Smooth muscle cell (in vitro differentiated cells): ENCODE measurements at regions not wholly inside any gene's neighbourhood (a gene's known extent, or its start where the extent isn't known, plus 50 kb on each side); places are given as distances from the start of the nearest gene placed in this dataset.

ENCODE experiments used
- DNase-seq: peaks from one replicate; lab custom pipeline; 2025; ENCODE audit not compliant: unreplicated experiment; lab: John Stamatoyannopoulos, UW
- H2AFZ ChIP-seq: fragments of 200-600 bp; sonication (generic); 2 replicates; pipeline ENCODE4 v1.6.0; 2016; ENCODE audit warnings: antibody characterized with exemption, low read depth, mild to moderate bottlenecking
- H3F3A ChIP-seq: fragments of 200-600 bp; sonication (generic); 2 replicates; pipeline ENCODE4 v1.6.0; 2017; ENCODE audit warnings: antibody characterized with exemption, low read depth
- H3K27ac ChIP-seq: fragments of 200-600 bp; sonication (generic); 2 replicates; pipeline ENCODE4 v1.5.1; 2016; ENCODE audit warnings: low read depth, mild to moderate bottlenecking
- H3K27me3 ChIP-seq: fragments of 200-600 bp; sonication (generic); 2 replicates; pipeline ENCODE4 v1.6.1; 2016; ENCODE audit warnings: low read depth, mild to moderate bottlenecking
- H3K36me3 ChIP-seq: fragments of 200-600 bp; sonication (generic); 2 replicates; pipeline ENCODE4 v1.5.1; 2016; ENCODE audit warnings: low read depth
- H3K4me1 ChIP-seq: fragments of 200-600 bp; sonication (generic); 2 replicates; pipeline ENCODE4 v1.5.1; 2016; ENCODE audit warnings: low read depth
- H3K4me2 ChIP-seq: fragments of 200-600 bp; sonication (generic); 2 replicates; pipeline ENCODE4 v1.6.0; 2016; ENCODE audit warnings: mild to moderate bottlenecking
- H3K4me3 ChIP-seq: fragments of 200-600 bp; sonication (generic); 2 replicates; pipeline ENCODE4 v1.5.1; 2016; ENCODE audit warnings: mild to moderate bottlenecking
- H3K79me2 ChIP-seq: fragments of 200-600 bp; sonication (generic); 2 replicates; pipeline ENCODE4 v1.6.0; 2016; ENCODE audit warnings: low read depth, mild to moderate bottlenecking
- H3K9ac ChIP-seq: fragments of 200-600 bp; sonication (generic); 2 replicates; pipeline ENCODE4 v1.6.0; 2016; ENCODE audit warnings: low read depth
- H3K9me3 ChIP-seq: fragments of 200-600 bp; sonication (generic); replicated peaks from 2 replicates; pipeline ENCODE4 v1.5.1; 2016; ENCODE audit warnings: low read depth
- H4K20me1 ChIP-seq: fragments of 200-600 bp; sonication (generic); 2 replicates; pipeline ENCODE4 v1.6.0; 2016; ENCODE audit warnings: low read depth
- WGBS: methylation state at CpG from one replicate; pipeline ENCODE4 v1.1.7; 2016; ENCODE audit warnings: low lambda C conversion rate; 5-methylcytosine and 5-hydroxymethylcytosine counted together
- TF ChIP-seq, protein P1 (sequence below): fragments of 200-600 bp; sonication (generic); IDR thresholded peaks from 2 replicates; pipeline ENCODE4 v1.5.1; 2017; ENCODE audit warnings: borderline replicate concordance, mild to moderate bottlenecking, antibody characterized with exemption; ENCODE audit not compliant: insufficient read depth, poor library complexity, severe bottlenecking

GRCh38 chr4:14076776-14077175 lies 449.3 kb upstream of the BOD1L1 start:
- no peaks in the 10 kb centered on the region for H3K36me3 ChIP-seq
- no peak overlapping the region for H3K9ac ChIP-seq
- no peak overlapping the region for H3K27ac ChIP-seq
- DNase-seq = no peak
- no peaks in the 10 kb centered on the region for H3F3A ChIP-seq
- no peaks in the 10 kb centered on the region for H3K79me2 ChIP-seq
- TF ChIP-seq, protein P1, sequence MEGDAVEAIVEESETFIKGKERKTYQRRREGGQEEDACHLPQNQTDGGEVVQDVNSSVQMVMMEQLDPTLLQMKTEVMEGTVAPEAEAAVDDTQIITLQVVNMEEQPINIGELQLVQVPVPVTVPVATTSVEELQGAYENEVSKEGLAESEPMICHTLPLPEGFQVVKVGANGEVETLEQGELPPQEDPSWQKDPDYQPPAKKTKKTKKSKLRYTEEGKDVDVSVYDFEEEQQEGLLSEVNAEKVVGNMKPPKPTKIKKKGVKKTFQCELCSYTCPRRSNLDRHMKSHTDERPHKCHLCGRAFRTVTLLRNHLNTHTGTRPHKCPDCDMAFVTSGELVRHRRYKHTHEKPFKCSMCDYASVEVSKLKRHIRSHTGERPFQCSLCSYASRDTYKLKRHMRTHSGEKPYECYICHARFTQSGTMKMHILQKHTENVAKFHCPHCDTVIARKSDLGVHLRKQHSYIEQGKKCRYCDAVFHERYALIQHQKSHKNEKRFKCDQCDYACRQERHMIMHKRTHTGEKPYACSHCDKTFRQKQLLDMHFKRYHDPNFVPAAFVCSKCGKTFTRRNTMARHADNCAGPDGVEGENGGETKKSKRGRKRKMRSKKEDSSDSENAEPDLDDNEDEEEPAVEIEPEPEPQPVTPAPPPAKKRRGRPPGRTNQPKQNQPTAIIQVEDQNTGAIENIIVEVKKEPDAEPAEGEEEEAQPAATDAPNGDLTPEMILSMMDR = no peak
- H3K27me3 ChIP-seq = no peaks in the 10 kb centered on the region
- H3K4me1 ChIP-seq = no peaks in the 10 kb centered on the region
- H3K4me2 ChIP-seq = no peak overlapping the region
- 92% methylated on average over 3 of the region's 3 CpGs for WGBS
- H4K20me1 ChIP-seq = no peaks in the 10 kb centered on the region
- no peak overlapping the region for H3K4me3 ChIP-seq
- no peaks in the 10 kb centered on the region for H3K9me3 ChIP-seq
- no peak overlapping the region for H2AFZ ChIP-seq

- no peak for DNase-seq
- TF ChIP-seq, protein P1 = no peak
- Histone ChIP-seq H2AFZ (no peak overlapping the region), H3K27me3 (no peaks in the 10 kb centered on the region), H3K4me2 (no peak overlapping the region), H4K20me1 (no peaks in the 10 kb centered on the region), H3F3A (no peaks in the 10 kb centered on the region), H3K27ac (no peak overlapping the region), H3K36me3 (no peaks in the 10 kb centered on the region), H3K4me3 (no peak overlapping the region), H3K79me2 (no peaks in the 10 kb centered on the region), H3K9ac (no peak overlapping the region), H3K9me3 (no peaks in the 10 kb centered on the region), H3K4me1 (no peaks in the 10 kb centered on the region)
- WGBS = 88% methylated on average over 3 of the region's 3 CpGs
Measured at GRCh38 chr4:14078326-14078725, 450.8 kb upstream of the BOD1L1 start.

DNA sequence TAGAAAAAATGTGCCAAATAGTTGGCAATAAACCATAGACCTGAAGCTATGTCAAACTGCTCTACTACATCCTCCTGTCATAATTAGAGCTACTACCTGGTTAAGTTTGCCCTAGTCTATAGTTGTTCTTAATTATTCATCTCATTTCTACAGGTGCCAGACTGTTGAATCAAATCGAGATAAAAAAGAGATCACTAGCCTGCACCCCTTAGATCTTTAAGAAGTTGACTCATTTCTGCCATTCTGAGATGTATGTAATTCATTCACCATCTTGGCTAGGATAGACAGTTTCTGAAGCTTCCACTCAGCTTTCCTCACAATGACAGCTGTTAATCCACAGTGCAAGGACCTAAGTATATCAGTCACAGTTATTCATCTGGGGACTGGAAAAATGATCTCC lies 452.1 kb upstream of the BOD1L1 start:
- H3K4me3 ChIP-seq = no peak overlapping the region
- no peaks in the 10 kb centered on the region for H3K79me2 ChIP-seq
- TF ChIP-seq, protein P1 = no peak
- no peak overlapping the region for H3K27ac ChIP-seq
- no peaks in the 10 kb centered on the region for H3K4me1 ChIP-seq
- no peaks in the 10 kb centered on the region for H3F3A ChIP-seq
- H4K20me1 ChIP-seq = no peaks in the 10 kb centered on the region
- no peaks in the 10 kb centered on the region for H3K36me3 ChIP-seq
- no peaks in the 10 kb centered on the region for H3K27me3 ChIP-seq
- H3K4me2 ChIP-seq = no peak overlapping the region
- H3K9ac ChIP-seq = no peak overlapping the region
- no peak overlapping the region for H2AFZ ChIP-seq
- H3K9me3 ChIP-seq = no peaks in the 10 kb centered on the region
- 88% methylated on average over 1 of the region's 1 CpG for WGBS
- no peak for DNase-seq

- H3K4me3 ChIP-seq = no peak overlapping the region
- no peaks in the 10 kb centered on the region for H3K79me2 ChIP-seq
- H3K9me3 ChIP-seq = no peaks in the 10 kb centered on the region
- H3K4me2 ChIP-seq = no peak overlapping the region
- H3K4me1 ChIP-seq = no peaks in the 10 kb centered on the region
- no peaks in the 10 kb centered on the region for H3K27me3 ChIP-seq
- H4K20me1 ChIP-seq = no peaks in the 10 kb centered on the region
- H2AFZ ChIP-seq = no peak overlapping the region
- no peaks in the 10 kb centered on the region for H3K36me3 ChIP-seq
- 80% methylated on average over 3 of the region's 3 CpGs for WGBS
- TF ChIP-seq, protein P1 = no peak
- DNase-seq = no peak
- no peak overlapping the region for H3K9ac ChIP-seq
- no peak overlapping the region for H3K27ac ChIP-seq
- no peaks in the 10 kb centered on the region for H3F3A ChIP-seq
Measured at GRCh38 chr4:14083150-14083549, 455.6 kb upstream of the BOD1L1 start.
